SK-N-SH (cell line): ENCODE measurements at regions not wholly inside any gene's neighbourhood (a gene's known extent, or its start where the extent isn't known, plus 50 kb on each side); places are given as distances from the start of the nearest gene placed in this dataset.

Experiments
- FOXM1 ChIP-seq: IDR thresholded peaks from 2 replicates; pipeline ENCODE4 v1.4.0; 2012; ENCODE audit warnings: low read depth, mild to moderate bottlenecking
- GABPA ChIP-seq: IDR thresholded peaks from 2 replicates; pipeline ENCODE4 v1.4.0; 2012; ENCODE audit warnings: low read depth, mild to moderate bottlenecking
- JUND ChIP-seq: IDR thresholded peaks from 2 replicates; pipeline ENCODE4 v1.4.0; 2012
- NFIC ChIP-seq: IDR thresholded peaks from 2 replicates; pipeline ENCODE4 v1.4.0; 2012; ENCODE audit warnings: borderline replicate concordance
- POLR2AphosphoS5 ChIP-seq: IDR thresholded peaks from 2 replicates; pipeline ENCODE4 v1.6.1; 2012; ENCODE audit warnings: low read depth, low read length
- RFX5 ChIP-seq: IDR thresholded peaks from 2 replicates; pipeline ENCODE4 v1.6.1; 2012; ENCODE audit warnings: mild to moderate bottlenecking, improper control_type of control experiment, low read length
- TAF1 ChIP-seq: IDR thresholded peaks from 2 replicates; pipeline ENCODE4 v1.6.1; 2012; ENCODE audit warnings: low read depth, mild to moderate bottlenecking, low read length, moderate library complexity, borderline replicate concordance
- TF ChIP-seq, protein P1 (sequence below): fragments of 200-600 bp; sonication (generic); IDR thresholded peaks from 2 replicates; pipeline ENCODE4 v1.6.1; 2017; ENCODE audit warnings: antibody characterized with exemption, mild to moderate bottlenecking, moderate library complexity
- TF ChIP-seq, protein P2 (sequence below): IDR thresholded peaks from 2 replicates; pipeline ENCODE4; 2012

DNA sequence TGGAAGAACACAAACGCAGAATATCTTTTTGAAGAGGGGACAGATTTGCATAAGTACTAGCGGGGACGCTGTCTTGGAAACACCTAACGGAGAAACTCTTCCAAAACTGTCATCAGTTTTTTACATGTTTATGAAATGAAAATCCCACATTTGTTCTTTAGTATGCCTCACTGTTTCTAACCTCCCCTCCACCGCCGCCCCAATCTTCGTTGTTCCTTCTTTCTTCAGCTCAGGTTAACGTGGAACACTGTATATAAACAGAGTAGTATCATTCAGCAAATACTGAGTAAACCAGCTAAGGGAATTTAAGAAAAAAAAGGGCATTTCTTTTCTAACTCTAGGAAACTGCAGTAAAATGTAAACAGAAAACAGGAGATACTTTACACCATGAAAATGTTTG, 2345.6 kb downstream of the PCDH7 start:
- TF ChIP-seq NFIC (no peak), POLR2AphosphoS5 (no peak), RFX5 (no peak), TAF1 (no peak), JUND (no peak), FOXM1 (no peak), GABPA (no peak)
- TF ChIP-seq, protein P1, sequence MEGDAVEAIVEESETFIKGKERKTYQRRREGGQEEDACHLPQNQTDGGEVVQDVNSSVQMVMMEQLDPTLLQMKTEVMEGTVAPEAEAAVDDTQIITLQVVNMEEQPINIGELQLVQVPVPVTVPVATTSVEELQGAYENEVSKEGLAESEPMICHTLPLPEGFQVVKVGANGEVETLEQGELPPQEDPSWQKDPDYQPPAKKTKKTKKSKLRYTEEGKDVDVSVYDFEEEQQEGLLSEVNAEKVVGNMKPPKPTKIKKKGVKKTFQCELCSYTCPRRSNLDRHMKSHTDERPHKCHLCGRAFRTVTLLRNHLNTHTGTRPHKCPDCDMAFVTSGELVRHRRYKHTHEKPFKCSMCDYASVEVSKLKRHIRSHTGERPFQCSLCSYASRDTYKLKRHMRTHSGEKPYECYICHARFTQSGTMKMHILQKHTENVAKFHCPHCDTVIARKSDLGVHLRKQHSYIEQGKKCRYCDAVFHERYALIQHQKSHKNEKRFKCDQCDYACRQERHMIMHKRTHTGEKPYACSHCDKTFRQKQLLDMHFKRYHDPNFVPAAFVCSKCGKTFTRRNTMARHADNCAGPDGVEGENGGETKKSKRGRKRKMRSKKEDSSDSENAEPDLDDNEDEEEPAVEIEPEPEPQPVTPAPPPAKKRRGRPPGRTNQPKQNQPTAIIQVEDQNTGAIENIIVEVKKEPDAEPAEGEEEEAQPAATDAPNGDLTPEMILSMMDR: no peak
- TF ChIP-seq, protein P2, sequence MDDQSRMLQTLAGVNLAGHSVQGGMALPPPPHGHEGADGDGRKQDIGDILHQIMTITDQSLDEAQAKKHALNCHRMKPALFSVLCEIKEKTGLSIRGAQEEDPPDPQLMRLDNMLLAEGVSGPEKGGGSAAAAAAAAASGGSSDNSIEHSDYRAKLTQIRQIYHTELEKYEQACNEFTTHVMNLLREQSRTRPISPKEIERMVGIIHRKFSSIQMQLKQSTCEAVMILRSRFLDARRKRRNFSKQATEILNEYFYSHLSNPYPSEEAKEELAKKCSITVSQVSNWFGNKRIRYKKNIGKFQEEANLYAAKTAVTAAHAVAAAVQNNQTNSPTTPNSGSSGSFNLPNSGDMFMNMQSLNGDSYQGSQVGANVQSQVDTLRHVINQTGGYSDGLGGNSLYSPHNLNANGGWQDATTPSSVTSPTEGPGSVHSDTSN: no peak
